ENCODE measurements at regions not wholly inside any gene's neighbourhood (a gene's known extent, or its start where the extent isn't known, plus 50 kb on each side); places are given as distances from the start of the nearest gene placed in this dataset.

- no peak for TF ChIP-seq REST (IDR thresholded peaks at IDR 0.05; ENCODE audit: low read depth)
- no peak for TF ChIP-seq RAD21 (IDR thresholded peaks at IDR 0.05; ENCODE audit: low read depth)
- TF ChIP-seq ZFX (IDR thresholded peaks at IDR 0.05) = no peak
- no peak for TF ChIP-seq ZBTB33 (IDR thresholded peaks at IDR 0.05; ENCODE audit: extremely low read depth, insufficient replicate concordance, low read length)
- TF ChIP-seq ELF1 (IDR thresholded peaks at IDR 0.05; ENCODE audit: borderline replicate concordance, low read depth) = no peak
- TF ChIP-seq FOSL1 (IDR thresholded peaks at IDR 0.05; ENCODE audit: low read depth) = no peak
- TF ChIP-seq ATF3 (IDR thresholded peaks at IDR 0.05) = no peak
- no peak for TF ChIP-seq POLR2AphosphoS5 (IDR thresholded peaks at IDR 0.05; ENCODE audit: low read depth, low read length)
- no peak for TF ChIP-seq CEBPB (IDR thresholded peaks at IDR 0.05; ENCODE audit: low read depth)
- TF ChIP-seq EZH2phosphoT487 (IDR thresholded peaks at IDR 0.05; ENCODE audit: borderline replicate concordance) = no peak
- TF ChIP-seq CBX3 (IDR thresholded peaks at IDR 0.05; ENCODE audit: low read depth) = no peak
- TF ChIP-seq MAX (IDR thresholded peaks at IDR 0.05) = no peak
Measured at GRCh38 chr5:173458828-173459609, 130.8 kb upstream of the STC2 start (continued).

Data from HCT116 (cell line).